Occipital lobe (tissue), 1 donor: ENCODE measurements at regions not wholly inside any gene's neighbourhood (a gene's known extent, or its start where the extent isn't known, plus 50 kb on each side); places are given as distances from the start of the nearest gene placed in this dataset.

Source experiments
- DNase-seq: peaks from one replicate; lab custom pipeline; 2025; lab: John Stamatoyannopoulos, UW

- DNase-seq: peak; percentile 43
Measured at GRCh38 chr3:113051787-113052186, 61.0 kb downstream of the GTPBP8 start.

GRCh38 chr3:113053169-113053568 lies 62.4 kb downstream of the GTPBP8 start:
- no peak for DNase-seq

- DNase-seq: no peak
Measured at GRCh38 chr3:113054552-113054951, 63.8 kb downstream of the GTPBP8 start.

GRCh38 chr3:113055201-113055600 lies 64.4 kb downstream of the GTPBP8 start:
- no peak for DNase-seq

- DNase-seq: no peak
Measured at GRCh38 chr3:113055961-113056360, 65.2 kb downstream of the GTPBP8 start.

GRCh38 chr3:113057117-113057516 lies 66.3 kb downstream of the GTPBP8 start:
- DNase-seq: no peak

GRCh38 chr3:113058188-113058587 lies 67.4 kb downstream of the GTPBP8 start:
- no peak for DNase-seq

- no peak for DNase-seq
Measured at GRCh38 chr3:113062705-113063104, 71.9 kb downstream of the GTPBP8 start.

GRCh38 chr3:113063126-113063894 lies 72.5 kb downstream of the GTPBP8 start:
- no peak for DNase-seq

GRCh38 chr3:113064183-113064582 lies 73.4 kb downstream of the GTPBP8 start:
- no peak for DNase-seq

GRCh38 chr3:113065336-113065735 lies 74.6 kb downstream of the GTPBP8 start:
- DNase-seq: no peak

GRCh38 chr3:113070072-113070640 lies 79.4 kb downstream of the GTPBP8 start:
- no peak for DNase-seq

GRCh38 chr3:113070681-113071113 lies 79.9 kb downstream of the GTPBP8 start:
- DNase-seq: no peak

- no peak for DNase-seq
Measured at GRCh38 chr3:113075588-113075987, 84.8 kb downstream of the GTPBP8 start.

GRCh38 chr3:113079218-113079961 lies 88.6 kb downstream of the GTPBP8 start:
- no peak for DNase-seq

- DNase-seq: no peak
Measured at GRCh38 chr3:113084777-113085176, 94.0 kb downstream of the GTPBP8 start.

- DNase-seq: no peak
Measured at GRCh38 chr3:113086560-113087461, 96.0 kb downstream of the GTPBP8 start.

GRCh38 chr3:113088616-113089015 lies 97.8 kb downstream of the GTPBP8 start:
- no peak for DNase-seq

- DNase-seq: no peak
Measured at GRCh38 chr3:113091417-113091816, 100.6 kb downstream of the GTPBP8 start.

GRCh38 chr3:113092746-113093145 lies 102.0 kb downstream of the GTPBP8 start:
- no peak for DNase-seq
